ENCODE measurements at regions not wholly inside any gene's neighbourhood (a gene's known extent, or its start where the extent isn't known, plus 50 kb on each side); places are given as distances from the start of the nearest gene placed in this dataset.

DNA sequence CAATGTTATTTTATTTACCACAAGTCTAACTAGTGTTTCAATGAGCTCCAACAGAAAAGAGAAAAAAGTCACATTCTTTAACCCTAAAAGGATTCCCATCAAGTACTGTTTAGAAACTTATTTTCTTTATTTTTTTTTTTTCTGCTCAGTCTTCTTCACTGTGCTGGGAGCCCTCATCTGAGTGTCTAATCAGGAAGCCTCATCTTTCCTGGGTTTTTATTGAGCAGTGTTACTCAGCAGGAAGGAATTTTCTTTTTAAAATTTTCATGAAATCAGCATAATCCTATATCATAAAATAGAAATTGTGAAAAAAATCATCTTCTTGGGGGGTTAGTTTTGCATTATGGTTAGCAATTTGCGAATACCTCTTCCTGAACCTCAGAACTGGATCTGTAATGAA lies 453.8 kb downstream of the CDH2 start:
- ChIA-PET POLR2A (no interaction called here), CTCF (no interaction called here)
- H3K27ac ChIP-seq (ENCODE audit: low read length) = no peak overlapping the region
- no TSS peak for BruUV-seq (replicated peaks)
- DNase-seq (ENCODE audit: low read depth, low spot score) = no peak
- in situ Hi-C loops (cut with HindIII; ENCODE audit: low pct_unique_long_range_greater_than_20kb, low sequenced_read_pairs) = no loop called here
- ATAC-seq = no peak
- no peaks in the 10 kb centered on the region for H3K9me3 ChIP-seq (ENCODE audit: control insufficient read depth, insufficient read depth, low read depth, low read length)
- intact Hi-C loops (cut with micrococcal nuclease; ENCODE audit: unreplicated experiment) = no loop called here
- TF ChIP-seq TCF7L2 (IDR thresholded peaks at IDR 0.05; ENCODE audit: low read depth, low read length) = no peak
- no peaks in the 10 kb centered on the region for H3K36me3 ChIP-seq (ENCODE audit: control insufficient read depth, insufficient read depth, low read length)
- no peaks in the 10 kb centered on the region for H3K4me1 ChIP-seq (ENCODE audit: control insufficient read depth, insufficient read depth, low read length)
- no peaks in the 10 kb centered on the region for H3K27me3 ChIP-seq (ENCODE audit: control insufficient read depth, insufficient read depth, low read length)
- H3K4me3 ChIP-seq (ENCODE audit: low read depth in 2 of 2, low read length in 2 of 2) = no peak overlapping the region

DNA sequence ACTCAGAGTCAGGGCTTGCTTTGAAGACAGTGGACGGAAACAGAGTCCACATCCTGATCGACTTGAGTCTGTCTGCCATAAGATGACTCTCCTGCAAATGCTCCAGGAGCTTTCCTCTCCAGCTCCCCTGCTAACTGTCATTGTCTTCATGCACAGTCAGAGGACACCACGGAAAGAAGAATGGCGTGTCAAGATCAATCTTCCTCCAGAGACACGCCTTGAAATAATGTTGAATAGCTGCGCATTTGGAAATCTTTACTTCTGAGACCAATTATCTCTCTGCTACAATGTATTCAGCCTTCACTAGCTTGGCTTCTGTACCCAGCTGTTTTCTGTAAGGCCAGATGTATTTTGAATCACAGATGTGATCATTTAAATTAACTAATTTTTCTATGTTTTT lies 457.2 kb downstream of the CDH2 start:
- ChIA-PET POLR2A (no interaction called here), CTCF (no interaction called here)
- Histone ChIP-seq H3K36me3 (ENCODE audit: control insufficient read depth, insufficient read depth, low read length) (no peaks in the 10 kb centered on the region), H3K27me3 (ENCODE audit: control insufficient read depth, insufficient read depth, low read length) (no peaks in the 10 kb centered on the region), H3K4me3 (ENCODE audit: low read depth in 2 of 2, low read length in 2 of 2) (no peak overlapping the region), H3K4me1 (ENCODE audit: control insufficient read depth, insufficient read depth, low read length) (no peaks in the 10 kb centered on the region), H3K27ac (ENCODE audit: low read length) (no peak overlapping the region), H3K9me3 (ENCODE audit: control insufficient read depth, insufficient read depth, low read depth, low read length) (no peaks in the 10 kb centered on the region)
- intact Hi-C loops (cut with micrococcal nuclease; ENCODE audit: unreplicated experiment) (no loop called here), in situ Hi-C loops (cut with HindIII; ENCODE audit: low pct_unique_long_range_greater_than_20kb, low sequenced_read_pairs) (no loop called here)
- BruUV-seq (replicated peaks) = no TSS peak
- DNase-seq (ENCODE audit: low read depth, low spot score) (no peak), ATAC-seq (no peak)
- no peak for TF ChIP-seq SIN3A (IDR thresholded peaks at IDR 0.05; ENCODE audit: borderline replicate concordance, insufficient read depth, low read depth, low read length)

DNA sequence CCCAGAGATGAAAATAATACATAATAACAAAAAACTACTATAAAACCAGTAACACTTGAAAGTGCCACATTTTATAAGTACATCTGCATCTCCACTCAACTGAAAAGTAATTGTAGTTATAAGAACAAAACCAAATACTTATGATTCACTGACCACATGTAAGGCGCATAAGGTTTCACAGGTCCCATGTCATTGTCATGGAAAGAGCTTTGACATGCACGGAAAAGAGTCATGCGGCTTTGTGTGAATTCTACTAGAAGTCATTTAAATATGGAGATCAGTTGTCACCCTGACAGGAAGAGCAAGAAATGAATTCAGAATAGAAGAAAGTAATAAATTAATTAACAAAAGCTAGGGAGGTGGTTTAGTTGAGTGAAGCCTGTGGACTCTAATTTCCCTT lies 459.1 kb downstream of the CDH2 start:
- Histone ChIP-seq H3K4me3 (ENCODE audit: low read depth in 2 of 2, low read length in 2 of 2) (no peak overlapping the region), H3K27ac (ENCODE audit: low read length) (no peak overlapping the region), H3K4me1 (ENCODE audit: control insufficient read depth, insufficient read depth, low read length) (no peaks in the 10 kb centered on the region), H3K27me3 (ENCODE audit: control insufficient read depth, insufficient read depth, low read length) (no peaks in the 10 kb centered on the region), H3K9me3 (ENCODE audit: control insufficient read depth, insufficient read depth, low read depth, low read length) (no peaks in the 10 kb centered on the region), H3K36me3 (ENCODE audit: control insufficient read depth, insufficient read depth, low read length) (no peaks in the 10 kb centered on the region)
- BruUV-seq (replicated peaks) = no TSS peak
- in situ Hi-C loops (cut with HindIII; ENCODE audit: low pct_unique_long_range_greater_than_20kb, low sequenced_read_pairs) (no loop called here), intact Hi-C loops (cut with micrococcal nuclease; ENCODE audit: unreplicated experiment) (no loop called here)
- TF ChIP-seq, protein P1, sequence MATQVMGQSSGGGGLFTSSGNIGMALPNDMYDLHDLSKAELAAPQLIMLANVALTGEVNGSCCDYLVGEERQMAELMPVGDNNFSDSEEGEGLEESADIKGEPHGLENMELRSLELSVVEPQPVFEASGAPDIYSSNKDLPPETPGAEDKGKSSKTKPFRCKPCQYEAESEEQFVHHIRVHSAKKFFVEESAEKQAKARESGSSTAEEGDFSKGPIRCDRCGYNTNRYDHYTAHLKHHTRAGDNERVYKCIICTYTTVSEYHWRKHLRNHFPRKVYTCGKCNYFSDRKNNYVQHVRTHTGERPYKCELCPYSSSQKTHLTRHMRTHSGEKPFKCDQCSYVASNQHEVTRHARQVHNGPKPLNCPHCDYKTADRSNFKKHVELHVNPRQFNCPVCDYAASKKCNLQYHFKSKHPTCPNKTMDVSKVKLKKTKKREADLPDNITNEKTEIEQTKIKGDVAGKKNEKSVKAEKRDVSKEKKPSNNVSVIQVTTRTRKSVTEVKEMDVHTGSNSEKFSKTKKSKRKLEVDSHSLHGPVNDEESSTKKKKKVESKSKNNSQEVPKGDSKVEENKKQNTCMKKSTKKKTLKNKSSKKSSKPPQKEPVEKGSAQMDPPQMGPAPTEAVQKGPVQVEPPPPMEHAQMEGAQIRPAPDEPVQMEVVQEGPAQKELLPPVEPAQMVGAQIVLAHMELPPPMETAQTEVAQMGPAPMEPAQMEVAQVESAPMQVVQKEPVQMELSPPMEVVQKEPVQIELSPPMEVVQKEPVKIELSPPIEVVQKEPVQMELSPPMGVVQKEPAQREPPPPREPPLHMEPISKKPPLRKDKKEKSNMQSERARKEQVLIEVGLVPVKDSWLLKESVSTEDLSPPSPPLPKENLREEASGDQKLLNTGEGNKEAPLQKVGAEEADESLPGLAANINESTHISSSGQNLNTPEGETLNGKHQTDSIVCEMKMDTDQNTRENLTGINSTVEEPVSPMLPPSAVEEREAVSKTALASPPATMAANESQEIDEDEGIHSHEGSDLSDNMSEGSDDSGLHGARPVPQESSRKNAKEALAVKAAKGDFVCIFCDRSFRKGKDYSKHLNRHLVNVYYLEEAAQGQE (IDR thresholded peaks at IDR 0.05; ENCODE audit: insufficient read depth in 1 of 2, low read depth in 2 of 2, low read length in 1 of 2) = no peak
- TF ChIP-seq, protein P2, sequence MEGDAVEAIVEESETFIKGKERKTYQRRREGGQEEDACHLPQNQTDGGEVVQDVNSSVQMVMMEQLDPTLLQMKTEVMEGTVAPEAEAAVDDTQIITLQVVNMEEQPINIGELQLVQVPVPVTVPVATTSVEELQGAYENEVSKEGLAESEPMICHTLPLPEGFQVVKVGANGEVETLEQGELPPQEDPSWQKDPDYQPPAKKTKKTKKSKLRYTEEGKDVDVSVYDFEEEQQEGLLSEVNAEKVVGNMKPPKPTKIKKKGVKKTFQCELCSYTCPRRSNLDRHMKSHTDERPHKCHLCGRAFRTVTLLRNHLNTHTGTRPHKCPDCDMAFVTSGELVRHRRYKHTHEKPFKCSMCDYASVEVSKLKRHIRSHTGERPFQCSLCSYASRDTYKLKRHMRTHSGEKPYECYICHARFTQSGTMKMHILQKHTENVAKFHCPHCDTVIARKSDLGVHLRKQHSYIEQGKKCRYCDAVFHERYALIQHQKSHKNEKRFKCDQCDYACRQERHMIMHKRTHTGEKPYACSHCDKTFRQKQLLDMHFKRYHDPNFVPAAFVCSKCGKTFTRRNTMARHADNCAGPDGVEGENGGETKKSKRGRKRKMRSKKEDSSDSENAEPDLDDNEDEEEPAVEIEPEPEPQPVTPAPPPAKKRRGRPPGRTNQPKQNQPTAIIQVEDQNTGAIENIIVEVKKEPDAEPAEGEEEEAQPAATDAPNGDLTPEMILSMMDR (IDR thresholded peaks at IDR 0.05) = no peak
- TF ChIP-seq TCF7L2 (IDR thresholded peaks at IDR 0.05; ENCODE audit: low read depth, low read length) (no peak), POLR2AphosphoS5 (IDR thresholded peaks at IDR 0.05; ENCODE audit: low read depth, low read length) (no peak), SIN3A (IDR thresholded peaks at IDR 0.05; ENCODE audit: borderline replicate concordance, insufficient read depth, low read depth, low read length) (no peak)
- DNase-seq (ENCODE audit: low read depth, low spot score) = no peak
- POLR2A ChIA-PET = no interaction called here
- ATAC-seq = no peak
- CTCF ChIA-PET = no interaction called here

All from Panc1 (cell line).